GM19397 (cell line): ENCODE measurements at regions not wholly inside any gene's neighbourhood (a gene's known extent, or its start where the extent isn't known, plus 50 kb on each side); places are given as distances from the start of the nearest gene placed in this dataset.
"Not testable (repeated sequence)": the region's sequence is repeated elsewhere in the genome, so short reads cannot be mapped to it uniquely, and the experiment has no call there.

ENCODE experiments used
- ATAC-seq: cut with Tn5 transposase; IDR thresholded peaks from one replicate; pipeline ENCODE4 v1.9.1; 2021; ENCODE audit warnings: mild to moderate bottlenecking, moderate library complexity; ENCODE audit not compliant: unreplicated experiment

DNA sequence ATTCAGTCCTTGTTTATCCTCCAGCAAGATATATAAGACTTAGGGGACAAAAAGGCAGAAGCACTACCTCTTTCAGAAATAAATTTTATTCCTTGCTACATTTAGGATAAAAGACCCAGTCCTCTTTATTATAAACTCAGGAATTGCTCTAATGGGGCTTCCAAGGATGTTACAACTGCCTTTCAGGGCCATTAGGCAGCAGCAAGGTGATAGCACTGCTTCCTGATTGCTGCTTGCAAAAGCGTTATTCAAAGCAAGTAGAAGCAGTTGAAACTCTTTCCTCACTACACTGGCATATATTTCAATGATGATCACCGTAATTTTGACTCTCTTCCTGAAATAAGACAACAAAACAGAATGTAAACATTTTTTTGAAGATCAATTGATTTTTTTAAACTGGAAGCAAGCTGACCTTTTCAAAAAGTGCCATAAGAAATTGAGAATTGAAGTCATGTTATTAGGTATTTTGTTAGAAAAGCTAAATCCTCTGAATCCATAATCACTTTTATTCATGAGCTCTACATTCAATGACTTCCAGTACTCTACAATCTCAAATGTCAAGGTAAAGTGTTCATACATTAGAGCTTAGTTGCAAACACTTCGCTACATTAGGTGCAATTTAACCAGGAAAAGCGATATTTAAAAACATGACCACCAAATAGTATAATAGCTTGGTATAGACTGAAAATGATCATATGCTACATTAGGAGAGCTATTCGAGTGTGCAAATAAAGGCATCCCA lies 233.4 kb upstream of the SYT10 start:
- no peak for ATAC-seq

DNA sequence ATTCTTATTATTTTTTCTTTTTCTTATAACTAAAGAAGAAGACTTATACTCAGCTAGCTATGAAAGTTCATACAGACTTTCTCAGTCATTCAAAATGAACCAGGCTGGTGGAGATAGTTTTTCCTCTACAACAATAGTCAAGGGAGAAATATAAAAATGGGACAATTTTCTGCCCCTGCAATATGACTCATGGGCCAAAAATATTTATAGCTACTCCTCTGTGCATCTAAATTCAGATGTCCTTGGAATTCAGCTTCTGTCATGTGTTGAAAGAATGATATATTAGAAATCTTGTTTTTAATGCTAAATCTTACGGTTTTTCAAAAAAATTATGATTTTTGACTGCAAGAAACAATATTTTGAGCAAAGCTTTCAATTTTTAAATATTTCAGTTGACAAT lies 237.2 kb upstream of the SYT10 start:
- ATAC-seq: no peak

DNA sequence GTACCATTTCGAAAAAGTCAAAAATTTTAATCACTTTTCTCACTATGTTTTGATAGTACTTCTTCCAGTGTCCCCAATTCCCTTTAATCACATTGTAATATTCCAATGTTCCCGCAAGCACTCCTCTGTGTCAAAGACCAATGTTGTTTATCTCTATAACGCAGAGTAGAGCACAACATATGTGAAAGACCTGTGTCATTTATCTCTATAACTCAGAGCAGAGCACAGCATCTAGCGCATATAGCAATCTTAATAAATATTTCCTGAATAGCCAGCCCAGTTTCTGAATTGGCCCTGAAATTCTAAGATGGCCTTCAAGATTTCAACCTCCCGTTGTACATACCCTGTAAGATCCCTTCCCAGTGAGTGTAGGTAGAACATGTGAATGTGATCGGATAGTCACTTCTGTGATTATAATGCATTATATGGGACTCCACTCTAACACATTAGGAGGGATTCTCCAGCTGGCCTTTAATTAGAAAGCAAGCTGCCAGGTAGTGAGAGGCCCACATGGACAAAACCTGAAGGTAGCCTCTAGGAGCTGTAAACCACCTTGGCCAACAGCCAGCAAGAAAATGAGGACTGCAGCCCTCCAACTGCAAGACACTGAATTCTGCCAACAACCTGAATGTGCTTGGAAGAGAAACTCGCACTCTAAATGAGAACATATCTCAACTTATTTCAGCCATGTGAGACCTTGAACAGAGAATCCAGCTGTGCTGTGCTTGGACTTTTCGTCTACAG lies 238.8 kb upstream of the SYT10 start:
- ATAC-seq: no peak

DNA sequence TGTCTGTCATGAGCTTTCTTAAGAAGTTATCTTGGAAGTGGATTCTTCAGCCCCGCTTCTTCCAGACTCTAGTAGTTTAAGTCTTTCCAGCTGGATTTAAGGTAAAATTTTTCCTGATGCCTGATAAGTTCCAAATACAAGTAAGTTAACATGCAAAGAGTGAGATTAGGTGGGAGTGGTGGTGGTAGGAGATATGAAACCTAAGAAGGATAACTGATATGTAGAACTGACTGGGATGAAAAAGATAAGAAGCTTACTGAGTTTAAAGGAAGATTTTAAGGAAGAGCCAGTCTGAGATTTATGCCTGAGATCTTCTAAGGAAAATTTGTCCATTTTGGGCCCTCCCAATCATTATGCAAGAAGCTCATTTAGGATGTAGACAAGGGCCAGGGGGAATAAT lies 250.9 kb upstream of the SYT10 start:
- ATAC-seq: no peak

DNA sequence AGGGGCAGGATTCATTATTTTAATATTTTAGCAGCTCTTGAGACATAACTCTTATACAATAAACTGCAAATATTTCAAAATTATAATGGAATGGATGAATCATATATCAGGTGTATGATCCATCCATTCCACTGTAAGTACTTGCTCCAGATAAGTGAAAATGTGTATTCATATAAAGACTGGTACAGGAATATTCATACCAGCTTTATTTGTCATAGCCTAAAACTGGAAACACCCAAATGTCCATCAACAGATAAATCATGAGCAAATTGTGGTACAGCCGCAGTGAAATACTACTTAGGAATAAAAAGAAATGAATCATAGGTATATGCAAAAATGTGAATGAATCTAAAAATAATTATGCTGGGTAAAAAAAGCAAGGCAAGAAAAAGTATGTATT lies 263.6 kb upstream of the SYT10 start:
- no peak for ATAC-seq

DNA sequence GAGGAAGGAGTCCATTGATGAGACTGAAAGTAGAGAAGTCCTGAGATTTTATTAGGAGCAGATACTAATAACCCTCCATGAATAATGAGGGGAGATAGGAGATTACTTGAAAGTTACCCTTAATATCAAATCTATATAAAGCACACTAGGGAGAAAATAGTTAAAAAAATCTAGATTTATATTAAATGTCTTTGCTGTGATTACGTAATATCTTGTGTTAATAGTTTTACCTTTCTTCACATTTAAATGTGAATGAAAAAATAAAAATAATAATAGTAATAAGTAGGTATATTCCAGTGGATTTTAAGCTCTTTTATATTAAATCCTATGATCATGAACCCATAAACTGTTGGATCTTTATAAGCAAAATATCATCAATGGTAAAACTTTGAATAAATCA lies 267.3 kb upstream of the SYT10 start:
- no peak for ATAC-seq

DNA sequence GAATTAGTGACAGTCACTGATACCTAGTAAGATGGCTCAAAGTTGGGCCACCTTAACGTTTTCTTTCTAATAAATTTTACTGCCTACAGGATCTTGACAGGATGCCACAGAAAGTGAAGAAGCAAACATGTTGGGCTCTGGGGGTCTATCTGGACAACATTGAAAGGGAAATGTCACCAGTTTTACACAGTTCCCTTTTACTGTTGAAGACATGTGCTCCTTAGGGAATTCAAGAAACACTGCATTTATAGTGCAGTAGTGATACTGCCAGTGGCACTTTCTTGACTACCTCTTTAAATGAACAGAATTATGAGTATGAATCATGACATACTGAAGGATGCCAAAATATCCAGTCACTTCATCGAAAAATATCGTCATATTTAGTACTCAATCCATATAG lies 269.3 kb upstream of the SYT10 start:
- no peak for ATAC-seq

DNA sequence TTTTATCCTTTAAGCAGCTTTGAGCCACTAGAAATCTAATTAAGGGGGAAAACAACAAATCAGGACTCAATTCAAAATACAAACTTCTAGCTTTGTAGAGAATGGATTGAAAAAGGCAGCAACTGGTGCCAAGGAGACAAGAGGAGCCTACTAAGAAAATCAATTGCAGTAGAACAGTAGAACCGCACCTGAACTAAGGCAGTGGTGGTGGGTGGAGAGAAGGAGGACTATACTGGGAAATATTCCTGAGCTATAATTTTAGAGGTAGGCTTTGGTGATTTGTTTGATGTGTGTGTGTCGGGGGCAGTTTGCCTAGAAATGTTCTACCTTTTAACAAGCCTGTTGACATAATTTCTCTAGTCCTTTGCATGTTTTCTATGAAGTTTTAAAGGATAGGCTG lies 270.9 kb upstream of the SYT10 start:
- ATAC-seq: no peak

DNA sequence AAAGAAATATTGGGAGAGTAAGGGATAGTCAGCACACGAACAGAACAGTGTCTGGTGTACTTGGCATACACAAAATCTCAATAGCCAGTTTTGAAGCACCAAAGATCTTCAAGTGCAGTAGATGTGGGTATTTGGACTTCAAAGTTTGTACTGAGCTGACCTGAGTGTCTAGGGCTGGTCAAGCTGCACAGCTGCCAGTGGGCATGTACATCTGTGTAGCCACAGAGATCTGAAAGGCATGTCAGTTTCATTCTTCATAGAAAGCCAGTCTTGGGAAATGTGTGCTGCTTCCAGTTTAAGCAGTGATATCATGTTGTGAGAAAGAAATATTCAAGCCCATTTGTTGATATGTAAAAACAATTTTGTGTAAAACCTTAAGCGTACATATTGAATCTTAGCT lies 279.0 kb upstream of the SYT10 start:
- ATAC-seq: no peak

DNA sequence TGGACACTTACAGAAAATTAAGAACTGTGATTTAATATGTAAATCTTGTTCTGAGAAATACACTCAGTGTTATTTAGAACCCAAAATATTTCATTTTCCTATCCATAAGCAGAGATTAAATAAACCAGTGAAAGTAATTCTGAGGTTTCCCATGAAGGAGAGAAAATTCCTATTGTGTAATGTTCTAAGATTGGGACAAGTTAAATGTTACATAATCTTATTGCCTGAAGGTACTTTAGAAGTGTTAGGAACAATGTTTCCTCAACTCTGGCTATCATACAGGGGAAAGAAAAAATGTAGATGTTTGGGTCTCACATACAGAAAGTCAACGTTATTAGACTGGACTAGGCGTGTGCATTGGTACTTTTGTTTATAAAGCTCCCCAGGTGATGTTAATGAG lies 281.9 kb upstream of the SYT10 start:
- ATAC-seq: no peak

DNA sequence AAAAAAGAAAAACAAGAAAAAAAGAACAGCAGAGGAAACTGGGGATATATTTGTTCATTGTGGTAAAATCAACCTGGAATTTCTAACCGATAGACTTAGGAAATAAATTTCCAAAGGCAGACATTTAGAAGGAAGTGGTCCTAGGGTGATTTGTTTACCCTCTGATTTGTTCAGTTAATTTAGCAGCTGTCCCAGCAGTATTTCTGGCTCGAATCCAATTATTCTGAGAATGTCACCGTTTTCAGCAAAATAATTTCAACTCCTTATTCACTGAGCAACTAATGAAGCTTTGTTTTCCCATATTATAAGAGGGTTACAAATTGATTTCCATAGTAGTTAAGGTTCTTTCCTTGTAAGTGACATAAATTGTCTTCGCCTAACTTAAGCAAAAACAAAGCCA lies 285.2 kb upstream of the SYT10 start:
- no peak for ATAC-seq

DNA sequence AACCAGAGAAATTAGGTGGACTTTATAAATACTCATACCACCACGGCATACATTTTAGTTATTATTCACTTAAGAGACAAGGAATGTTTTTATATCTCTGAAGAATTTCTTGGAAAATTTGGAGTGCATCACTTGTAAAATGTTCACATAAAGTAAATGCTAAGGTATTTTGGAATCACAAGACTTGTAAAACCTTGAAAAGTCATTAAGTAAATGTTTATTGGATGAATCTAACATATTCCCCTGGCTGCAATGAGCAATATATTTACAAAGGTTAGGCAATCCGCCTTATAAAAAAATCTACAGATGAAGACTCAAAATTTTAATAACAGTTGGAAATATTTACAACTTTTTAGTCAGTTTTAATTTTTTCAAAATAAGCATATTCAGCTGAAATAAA lies 287.4 kb upstream of the ALG10 start:
- ATAC-seq: no peak

DNA sequence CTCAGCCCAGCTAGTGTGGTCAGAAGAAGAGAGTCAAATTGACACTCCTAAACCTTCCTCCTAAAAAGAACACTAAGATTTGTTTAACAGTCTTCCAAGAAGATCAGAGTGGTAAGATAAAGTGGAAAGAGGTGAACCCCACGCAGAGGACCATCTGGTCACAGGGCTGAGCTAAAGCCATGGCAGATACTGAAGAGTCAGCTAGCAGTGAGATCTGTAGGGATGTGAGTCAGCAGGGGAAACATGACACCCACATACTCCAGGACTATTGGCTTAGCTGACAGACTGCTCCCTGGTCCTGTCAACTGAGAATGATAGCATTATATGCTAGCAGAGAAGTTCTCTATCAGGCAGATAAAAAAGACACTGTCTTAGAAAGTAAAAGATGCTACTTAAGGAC lies 269.4 kb upstream of the ALG10 start:
- no peak for ATAC-seq

DNA sequence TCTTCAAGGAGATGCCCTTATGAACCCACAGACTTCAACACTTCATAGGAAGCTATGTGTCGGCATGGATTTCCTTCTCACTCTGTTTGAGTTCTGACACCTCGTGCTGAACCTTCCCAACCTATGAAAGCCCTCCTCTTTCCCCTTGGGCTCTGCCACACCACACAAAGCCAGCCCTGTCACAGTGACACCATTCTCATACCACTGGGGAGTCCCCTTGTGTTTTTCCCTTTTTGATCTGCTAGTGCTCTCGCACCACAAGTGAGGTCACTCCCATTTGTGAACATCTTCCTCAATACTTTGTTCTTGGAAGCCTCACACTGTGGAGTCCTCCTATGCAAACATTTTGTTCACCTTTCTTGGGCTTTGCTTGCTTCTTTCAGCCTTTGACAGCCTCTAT lies 264.6 kb upstream of the ALG10 start:
- no peak for ATAC-seq

DNA sequence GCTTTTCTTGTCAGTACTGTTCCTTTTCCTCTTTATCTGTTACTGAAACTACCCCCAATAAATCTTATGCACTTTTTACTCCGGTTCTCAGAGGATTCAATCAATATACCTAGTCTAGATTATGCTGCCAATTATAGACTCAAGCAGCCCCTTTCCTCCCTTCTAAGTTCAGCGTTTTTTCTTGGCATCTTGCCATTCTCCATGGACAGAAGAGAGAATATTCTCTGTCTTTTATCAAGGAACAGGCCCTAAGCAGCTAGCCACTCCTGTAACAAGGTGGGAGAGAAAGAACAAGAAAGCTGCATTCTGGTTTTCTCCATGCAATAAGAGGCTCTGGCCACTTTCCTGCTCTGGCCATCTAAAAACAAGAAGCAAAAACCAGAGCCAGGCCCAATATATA lies 263.0 kb upstream of the ALG10 start:
- no peak for ATAC-seq

DNA sequence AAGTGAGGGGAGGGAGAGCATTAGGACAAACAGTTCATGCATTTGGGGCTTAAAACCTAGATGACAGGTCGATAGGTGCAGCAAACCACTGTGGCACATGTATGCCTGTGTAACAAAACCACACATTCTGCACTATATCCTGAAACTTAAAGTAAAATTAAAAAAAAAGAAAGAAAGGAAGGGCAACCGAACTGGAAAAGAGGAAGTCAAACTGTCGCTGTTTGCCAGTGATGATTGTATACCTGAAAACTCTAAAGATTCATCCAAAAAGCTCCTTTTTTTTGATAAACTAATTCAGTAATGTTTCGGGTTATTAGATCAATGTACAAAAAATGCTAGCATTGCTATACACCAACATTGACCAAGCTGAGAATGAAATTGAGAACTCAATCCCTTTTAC lies 259.0 kb upstream of the ALG10 start:
- no peak for ATAC-seq

DNA sequence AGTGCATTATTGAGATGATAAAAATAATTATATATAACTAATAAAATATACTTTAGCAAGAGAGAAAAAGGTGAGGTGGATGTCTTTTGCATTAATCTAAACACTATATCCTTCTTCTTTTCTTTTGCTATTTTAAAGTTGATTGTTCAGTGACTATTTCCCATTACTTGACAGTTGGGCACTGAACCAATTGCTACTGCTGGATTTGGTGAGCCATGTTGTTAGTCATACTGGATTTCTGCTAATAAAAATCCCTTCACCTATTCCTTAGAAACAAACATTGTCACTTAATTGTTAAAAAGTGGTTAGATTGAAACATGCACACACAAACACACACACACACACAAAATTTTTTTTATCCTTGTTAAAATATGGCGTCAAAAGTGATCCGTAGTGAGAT lies 251.6 kb upstream of the ALG10 start:
- ATAC-seq: no peak

DNA sequence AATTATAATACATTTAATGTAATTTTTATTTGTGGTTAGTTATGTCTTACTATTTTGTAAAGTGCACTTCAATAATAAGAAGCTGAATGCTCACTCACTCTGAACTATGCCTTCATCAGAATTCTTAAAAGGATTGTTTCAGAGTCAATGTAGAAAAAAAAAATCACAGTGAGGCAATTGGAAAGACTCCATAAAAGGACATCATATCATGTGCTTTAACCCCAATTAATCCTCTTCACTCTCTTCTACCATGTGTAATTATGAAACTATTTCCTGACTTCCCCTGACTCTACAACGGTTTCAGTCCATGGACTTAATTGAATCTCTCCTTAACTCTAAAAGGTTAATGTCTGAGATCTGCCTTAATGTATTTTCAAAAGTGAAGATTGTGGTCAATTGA lies 250.4 kb upstream of the ALG10 start:
- ATAC-seq: no peak

DNA sequence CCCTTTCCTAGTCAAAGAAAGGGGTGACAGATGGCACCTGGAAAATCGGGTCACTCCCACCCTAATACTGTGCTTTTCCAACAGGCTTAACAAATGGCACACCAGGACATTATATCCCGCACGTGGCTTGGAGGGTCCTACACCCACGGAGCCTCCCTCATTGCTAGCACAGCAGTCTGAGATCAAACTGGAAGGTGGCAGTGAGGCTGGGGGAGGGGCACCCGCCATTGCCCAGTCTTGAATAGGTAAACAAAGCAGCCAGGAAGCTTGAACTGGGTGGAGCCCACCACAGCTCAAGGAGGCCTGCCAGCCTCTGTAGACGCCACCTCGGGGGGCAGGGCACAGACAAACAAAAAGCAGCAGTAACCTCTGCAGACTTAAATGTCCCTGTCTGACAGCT lies 249.2 kb upstream of the ALG10 start:
- ATAC-seq: not testable (repeated sequence)

DNA sequence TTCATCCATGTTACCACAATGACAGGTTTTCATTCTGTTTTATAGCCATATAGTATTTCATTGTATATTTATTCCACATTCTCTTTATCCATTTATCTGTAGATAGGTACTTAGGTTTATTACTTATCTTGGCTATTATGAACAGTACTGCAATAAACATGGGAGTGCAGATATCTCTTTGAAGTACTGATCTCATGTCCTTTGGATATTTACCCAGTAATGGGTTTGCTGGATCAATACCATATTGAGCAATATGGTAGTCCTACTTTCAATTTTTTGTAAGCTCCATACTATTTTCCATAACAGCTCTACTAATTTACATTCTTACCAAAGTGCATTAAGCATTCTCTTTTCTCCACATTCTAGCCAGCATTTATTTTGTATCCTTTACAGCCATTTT lies 235.8 kb upstream of the ALG10 start:
- ATAC-seq: no peak

DNA sequence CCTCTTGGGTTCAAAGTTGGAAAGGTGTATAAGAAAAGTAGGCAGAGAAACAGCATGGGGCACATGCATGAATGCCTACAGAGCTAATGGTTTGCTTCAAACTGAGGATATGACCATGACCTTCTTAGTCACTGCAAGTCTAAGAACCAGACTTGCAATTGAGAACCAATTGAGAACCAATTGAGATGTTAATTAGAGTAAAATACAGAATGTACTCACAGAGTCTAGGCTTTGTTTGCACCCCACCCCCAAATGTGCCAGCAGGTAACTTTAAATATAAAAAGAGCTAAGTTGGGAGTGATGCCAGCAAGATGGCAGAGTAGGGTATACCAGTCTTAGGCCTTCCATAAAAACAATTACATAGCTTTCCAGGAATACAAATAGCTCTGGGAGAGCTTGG lies 227.3 kb upstream of the ALG10 start:
- ATAC-seq: no peak

DNA sequence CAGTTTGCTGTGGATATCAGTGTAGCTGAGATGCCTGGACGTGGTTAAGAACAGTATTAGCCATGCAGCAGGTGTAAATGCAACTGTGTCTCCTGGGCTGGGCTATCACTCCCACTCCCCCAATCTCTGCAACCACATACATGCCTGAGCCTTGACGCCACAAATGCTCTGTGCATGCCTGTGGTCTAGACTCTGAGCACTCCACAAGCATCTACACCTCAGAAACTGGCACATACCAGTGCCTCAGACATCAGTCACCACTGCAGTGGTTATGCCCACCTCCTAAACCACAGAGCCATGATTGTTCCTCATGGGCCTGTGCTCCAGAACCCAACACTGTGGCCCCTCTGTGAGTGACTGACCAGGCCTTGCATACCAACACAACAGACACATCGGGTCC lies 226.8 kb upstream of the ALG10 start:
- no peak for ATAC-seq

DNA sequence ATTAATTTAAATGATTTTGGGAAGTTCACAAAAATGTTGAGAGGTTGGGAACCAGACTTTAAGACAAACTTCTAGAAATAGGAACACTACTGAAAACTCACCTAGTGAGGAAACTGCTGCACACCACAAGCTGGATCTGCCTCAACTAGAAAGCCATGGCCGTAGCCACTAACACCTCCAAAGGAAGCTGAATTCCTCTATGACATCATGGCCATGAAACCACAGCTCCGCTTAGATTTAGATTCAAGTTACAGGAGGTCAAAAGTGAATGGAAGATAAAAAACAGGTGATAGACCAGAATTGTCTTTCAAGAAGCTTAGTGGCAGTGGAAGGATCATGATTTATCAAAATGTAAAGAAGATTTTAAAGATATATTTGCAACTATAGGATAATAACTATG lies 208.8 kb upstream of the ALG10 start:
- ATAC-seq: no peak
